Mucosa of descending colon (tissue), 3 donors: ENCODE measurements at regions not wholly inside any gene's neighbourhood (a gene's known extent, or its start where the extent isn't known, plus 50 kb on each side); places are given as distances from the start of the nearest gene placed in this dataset.

Experiments
- ATAC-seq: fragments of 200-7000 bp; cut with Tn5 transposase; one replicate; pipeline ENCODE4 v1.9.1; 2020; ENCODE audit warnings: mild to moderate bottlenecking, moderate library complexity
- DNase-seq, 3 donors: peaks; one replicate each; pipeline ENCODE4 v3.0.0-alpha.2; 2020
- H3K36me3 ChIP-seq: fragments of 200-600 bp; one replicate; pipeline ENCODE4 v1.8.0; 2021; ENCODE audit warnings: low read depth, mild to moderate bottlenecking
- H3K4me1 ChIP-seq: fragments of 200-600 bp; one replicate; pipeline ENCODE4 v1.8.0; 2021; ENCODE audit warnings: low read depth, mild to moderate bottlenecking
- H3K4me3 ChIP-seq: fragments of 200-600 bp; one replicate; pipeline ENCODE4 v1.8.0; 2021; ENCODE audit warnings: mild to moderate bottlenecking
- H3K9me3 ChIP-seq: fragments of 200-600 bp; one replicate; pipeline ENCODE4 v1.8.0; 2021; ENCODE audit warnings: mild to moderate bottlenecking
- CTCF ChIP-seq: fragments of 200-600 bp; IDR thresholded peaks from one replicate; pipeline ENCODE4 v1.8.0; 2022; ENCODE audit warnings: antibody characterized with exemption, mild to moderate bottlenecking
- intact Hi-C, 2 donors: fragments of 100-400 bp; cut with DNase I in 1 of 2; cut with micrococcal nuclease in 1 of 2; formaldehyde crosslinking; loops; one replicate each; pipeline versions ENCODE4 v1.11.0 to v1.11.1; 2022; cut with DNase I, micrococcal nuclease
- donor health status: DM: no; HTN: no; CAD: no; lungs with moderate emphysema.
- donor health status: DM: no; HTN: no; CAD: no.
- donor health status: DM: no; HTN: yes; CAD: no.

- intact Hi-C loops: no loop called here
Observed at GRCh38 chr3:124453189-124453588, 277.1 kb upstream of the UMPS start.

GRCh38 chr3:124455891-124456290 is 274.4 kb upstream of the UMPS start:
- Histone ChIP-seq H3K4me3 (no peak overlapping the region), H3K36me3 (no peaks in the 10 kb centered on the region), H3K4me1 (peaks cover 3% of the 10 kb centered on the region), H3K9me3 (no peaks in the 10 kb centered on the region)
- TF ChIP-seq CTCF: no peak
- intact Hi-C loops: no loop called here
- no peak for ATAC-seq
- no peak for DNase-seq

More at GRCh38 chr3:124453189-124453588, 277.1 kb upstream of the UMPS start:
- Histone ChIP-seq H3K36me3 (no peaks in the 10 kb centered on the region), H3K4me1 (no peaks in the 10 kb centered on the region), H3K4me3 (no peak overlapping the region), H3K9me3 (no peaks in the 10 kb centered on the region)
- ATAC-seq (no peak), DNase-seq (no peak)
- TF ChIP-seq CTCF: no peak

GRCh38 chr3:124456506-124456905 is 273.7 kb upstream of the UMPS start:
- intact Hi-C loops: no loop called here
- Histone ChIP-seq H3K4me1 (peaks cover 3% of the 10 kb centered on the region), H3K9me3 (no peaks in the 10 kb centered on the region), H3K36me3 (no peaks in the 10 kb centered on the region), H3K4me3 (no peak overlapping the region)
- DNase-seq (no peak), ATAC-seq (no peak)
- TF ChIP-seq CTCF: no peak

- no peaks in the 10 kb centered on the region for H3K36me3 ChIP-seq
- no peak for TF ChIP-seq CTCF
- ATAC-seq (peak; percentile 53), DNase-seq (no peak)
- H3K9me3 ChIP-seq: no peaks in the 10 kb centered on the region
- H3K4me3 ChIP-seq: no peak overlapping the region
- peaks cover 9% of the 10 kb centered on the region for H3K4me1 ChIP-seq
- intact Hi-C loops: loop anchor here in 1 of 2 donors (10.0 kb wide), 2 partner anchors 105 to 445 kb away; no protein-coding TSS in a partner anchor
Observed at GRCh38 chr3:124459678-124460077, 270.6 kb upstream of the UMPS start.

- no peak for ATAC-seq
- Histone ChIP-seq H3K9me3 (no peaks in the 10 kb centered on the region), H3K4me1 (peaks cover 9% of the 10 kb centered on the region), H3K4me3 (no peak overlapping the region), H3K36me3 (no peaks in the 10 kb centered on the region)
- intact Hi-C loops: loop anchor here in 1 of 2 donors (10.0 kb wide), 2 partner anchors 106 to 446 kb away; no protein-coding TSS in a partner anchor
- no peak for TF ChIP-seq CTCF
- no peak for DNase-seq
Observed at GRCh38 chr3:124461126-124461525, 269.1 kb upstream of the UMPS start.
